ENCODE measurements at regions not wholly inside any gene's neighbourhood (a gene's known extent, or its start where the extent isn't known, plus 50 kb on each side); places are given as distances from the start of the nearest gene placed in this dataset.

GRCh38 chr3:110236976-110237610, 834.5 kb upstream of the NECTIN3 start:
- TF ChIP-seq ETV6 (CRISPR knock-in tag; IDR thresholded peaks at IDR 0.05) (no peak), NR2C2 (CRISPR knock-in tag; IDR thresholded peaks at IDR 0.05) (no peak), CREM (CRISPR knock-in tag; IDR thresholded peaks at IDR 0.05) (no peak), PRDM15 (CRISPR knock-in tag; IDR thresholded peaks at IDR 0.05) (no peak), TCF7 (CRISPR knock-in tag; IDR thresholded peaks at IDR 0.05; ENCODE audit: low read depth) (no peak)
- TF ChIP-seq, protein P1, sequence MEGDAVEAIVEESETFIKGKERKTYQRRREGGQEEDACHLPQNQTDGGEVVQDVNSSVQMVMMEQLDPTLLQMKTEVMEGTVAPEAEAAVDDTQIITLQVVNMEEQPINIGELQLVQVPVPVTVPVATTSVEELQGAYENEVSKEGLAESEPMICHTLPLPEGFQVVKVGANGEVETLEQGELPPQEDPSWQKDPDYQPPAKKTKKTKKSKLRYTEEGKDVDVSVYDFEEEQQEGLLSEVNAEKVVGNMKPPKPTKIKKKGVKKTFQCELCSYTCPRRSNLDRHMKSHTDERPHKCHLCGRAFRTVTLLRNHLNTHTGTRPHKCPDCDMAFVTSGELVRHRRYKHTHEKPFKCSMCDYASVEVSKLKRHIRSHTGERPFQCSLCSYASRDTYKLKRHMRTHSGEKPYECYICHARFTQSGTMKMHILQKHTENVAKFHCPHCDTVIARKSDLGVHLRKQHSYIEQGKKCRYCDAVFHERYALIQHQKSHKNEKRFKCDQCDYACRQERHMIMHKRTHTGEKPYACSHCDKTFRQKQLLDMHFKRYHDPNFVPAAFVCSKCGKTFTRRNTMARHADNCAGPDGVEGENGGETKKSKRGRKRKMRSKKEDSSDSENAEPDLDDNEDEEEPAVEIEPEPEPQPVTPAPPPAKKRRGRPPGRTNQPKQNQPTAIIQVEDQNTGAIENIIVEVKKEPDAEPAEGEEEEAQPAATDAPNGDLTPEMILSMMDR (IDR thresholded peaks at IDR 0.05): no peak

Measured in WTC11 (cell line).